ENCODE measurements at regions not wholly inside any gene's neighbourhood (a gene's known extent, or its start where the extent isn't known, plus 50 kb on each side); places are given as distances from the start of the nearest gene placed in this dataset.

GRCh38 chr2:239807568-239807967 is 217.6 kb downstream of the NDUFA10 start:
- Histone ChIP-seq H3K9me3 (replicated peaks in 1 of 2; ENCODE audit: control insufficient read depth in 1 of 2, insufficient read depth in 1 of 2, low read length in 2 of 2) (no peaks in the 10 kb centered on the region), H3K9ac (ENCODE audit: insufficient read depth, low read length, poor library complexity, severe bottlenecking) (no peak overlapping the region), H3K4me3 (replicated peaks in 1 of 3; ENCODE audit: low read depth in 2 of 3, low read length in 3 of 3) (no peak overlapping the region), H3K36me3 (replicated peaks in 1 of 2; ENCODE audit: control insufficient read depth in 1 of 2, insufficient read depth in 2 of 2, low read length in 2 of 2) (no peaks in the 10 kb centered on the region), H3K27me3 (ENCODE audit: control insufficient read depth in 2 of 2, insufficient read depth in 2 of 2, low read length in 2 of 2) (no peaks in the 10 kb centered on the region), H2AFZ (ENCODE audit: insufficient read depth, low read depth, low read length, poor library complexity, severe bottlenecking) (no peak overlapping the region), H3K4me2 (replicated peaks; ENCODE audit: extremely low read depth, low read length, poor library complexity, severe bottlenecking) (no peak overlapping the region), H3K27ac (ENCODE audit: low read depth in 1 of 2, low read length in 2 of 2) (no peak overlapping the region), H3K4me1 (ENCODE audit: control insufficient read depth in 1 of 2, insufficient read depth in 2 of 2, low read length in 2 of 2) (no peaks in the 10 kb centered on the region), H4K20me1 (ENCODE audit: insufficient read depth, low read length) (no peaks in the 10 kb centered on the region), H3K79me2 (ENCODE audit: insufficient read depth, low read length) (no peaks in the 10 kb centered on the region)
- H3K4me3 Mint-ChIP-seq = no peak overlapping the region
- TF ChIP-seq CTCF (IDR thresholded peaks at IDR 0.05) = no peak
- no peak for DNase-seq
- intact Hi-C loops (cut with micrococcal nuclease) = no loop called here
- no peaks in the 10 kb centered on the region for H3K36me3 Mint-ChIP-seq
- H3K9me3 Mint-ChIP-seq = no peaks in the 10 kb centered on the region
- H3K27ac Mint-ChIP-seq = no peak overlapping the region
- H3K27me3 Mint-ChIP-seq (ENCODE audit: low read depth in 3 of 3) = peaks cover 9 to 26% (median 21%) of the 10 kb centered on the region in 3 donors
- 87% methylated on average over 4 of the region's 10 CpGs for WGBS (ENCODE audit: insufficient coverage)
- no peaks in the 10 kb centered on the region for H3K4me1 Mint-ChIP-seq

- DNase-seq = no peak
- Histone ChIP-seq H3K4me1 (ENCODE audit: control insufficient read depth in 1 of 2, insufficient read depth in 2 of 2, low read length in 2 of 2) (no peaks in the 10 kb centered on the region), H3K27me3 (ENCODE audit: control insufficient read depth in 2 of 2, insufficient read depth in 2 of 2, low read length in 2 of 2) (no peaks in the 10 kb centered on the region), H3K9ac (ENCODE audit: insufficient read depth, low read length, poor library complexity, severe bottlenecking) (no peak overlapping the region), H3K9me3 (replicated peaks in 1 of 2; ENCODE audit: control insufficient read depth in 1 of 2, insufficient read depth in 1 of 2, low read length in 2 of 2) (no peaks in the 10 kb centered on the region), H3K4me3 (replicated peaks in 1 of 3; ENCODE audit: low read depth in 2 of 3, low read length in 3 of 3) (no peak overlapping the region), H4K20me1 (ENCODE audit: insufficient read depth, low read length) (no peaks in the 10 kb centered on the region), H3K79me2 (ENCODE audit: insufficient read depth, low read length) (no peaks in the 10 kb centered on the region), H2AFZ (ENCODE audit: insufficient read depth, low read depth, low read length, poor library complexity, severe bottlenecking) (no peak overlapping the region), H3K27ac (ENCODE audit: low read depth in 1 of 2, low read length in 2 of 2) (no peak overlapping the region), H3K36me3 (replicated peaks in 1 of 2; ENCODE audit: control insufficient read depth in 1 of 2, insufficient read depth in 2 of 2, low read length in 2 of 2) (no peaks in the 10 kb centered on the region), H3K4me2 (replicated peaks; ENCODE audit: extremely low read depth, low read length, poor library complexity, severe bottlenecking) (no peak overlapping the region)
- no peak for TF ChIP-seq CTCF (IDR thresholded peaks at IDR 0.05)
- Mint-ChIP-seq H3K27ac (no peak overlapping the region), H3K4me3 (no peak overlapping the region), H3K36me3 (no peaks in the 10 kb centered on the region), H3K27me3 (ENCODE audit: low read depth in 3 of 3) (peaks cover 13 to 26% (median 20%) of the 10 kb centered on the region in 3 donors), H3K4me1 (no peaks in the 10 kb centered on the region), H3K9me3 (no peaks in the 10 kb centered on the region)
- 99% methylated on average over 15 of the region's 19 CpGs for WGBS (ENCODE audit: insufficient coverage)
- intact Hi-C loops (cut with micrococcal nuclease) = no loop called here
Observed at GRCh38 chr2:239806758-239807434, 218.2 kb downstream of the NDUFA10 start.
